HG03342 (cell line): ENCODE measurements at regions not wholly inside any gene's neighbourhood (a gene's known extent, or its start where the extent isn't known, plus 50 kb on each side); places are given as distances from the start of the nearest gene placed in this dataset.

Source experiments
- ATAC-seq: cut with Tn5 transposase; IDR thresholded peaks from one replicate; pipeline ENCODE4 v1.9.1; 2021; ENCODE audit warnings: mild to moderate bottlenecking, moderate library complexity; ENCODE audit not compliant: unreplicated experiment

DNA sequence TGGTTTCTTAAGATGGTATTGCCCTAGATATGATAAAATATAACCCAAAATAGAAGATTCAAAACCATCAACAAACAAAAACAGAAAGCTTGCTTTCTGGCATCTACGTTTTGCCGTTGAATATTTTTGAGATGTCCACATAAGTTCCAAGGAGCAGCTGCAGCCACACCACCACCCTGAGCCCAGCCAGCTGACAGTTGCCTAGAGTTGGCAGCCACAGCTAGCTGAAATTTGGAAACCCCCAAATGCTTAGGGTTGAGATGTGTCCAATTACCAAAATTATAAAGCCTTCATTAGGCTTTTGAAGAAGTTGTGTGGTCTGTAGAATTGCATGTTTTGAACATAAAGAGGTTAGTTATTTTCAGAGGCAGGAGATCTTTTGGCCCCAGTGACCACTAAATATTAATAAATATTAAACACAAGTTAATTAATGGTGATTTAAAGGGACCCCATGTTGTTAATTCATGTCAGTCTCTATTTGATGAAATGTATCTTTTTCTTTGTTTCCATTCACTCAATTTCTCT is 118.1 kb upstream of the DTNA start:
- no peak for ATAC-seq

DNA sequence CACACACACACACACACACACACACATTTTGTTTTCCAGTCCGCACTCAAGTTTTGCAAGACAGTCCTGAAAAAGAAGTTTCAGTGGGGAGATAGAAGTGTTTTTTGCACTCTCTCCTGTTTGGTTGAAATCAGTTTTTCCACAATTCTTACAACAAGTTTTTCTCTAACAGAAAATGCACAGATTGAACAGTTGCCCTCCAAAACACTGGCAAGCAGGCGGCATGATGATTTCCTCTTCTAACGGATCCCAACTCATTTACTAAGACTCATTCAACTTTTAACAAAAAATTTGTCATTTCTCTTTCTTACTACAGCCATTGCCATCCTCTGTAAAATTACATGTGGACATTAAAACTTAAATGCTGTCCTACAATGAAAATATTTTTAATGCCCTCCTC is 117.6 kb upstream of the DTNA start:
- no peak for ATAC-seq

DNA sequence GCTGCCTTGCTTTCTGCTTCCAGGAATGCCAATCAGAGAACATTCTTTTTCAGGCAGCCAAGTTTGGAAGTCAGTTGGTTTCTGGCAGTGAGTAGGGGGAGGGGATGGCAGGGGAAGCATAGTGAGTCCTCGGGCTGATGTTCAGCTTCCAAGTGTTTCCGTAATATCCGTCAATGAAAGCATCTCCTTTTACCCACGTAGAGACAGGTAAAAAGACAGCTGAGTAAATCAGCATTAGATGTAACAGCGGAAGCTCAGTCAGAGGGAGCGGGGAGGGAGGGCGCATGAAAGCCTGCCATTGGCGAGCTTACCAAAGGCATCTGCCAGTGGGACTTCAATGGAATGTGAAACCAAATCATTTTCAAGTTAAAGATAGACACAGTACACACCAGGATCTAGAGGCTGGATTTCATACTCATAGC is 117.1 kb upstream of the DTNA start:
- ATAC-seq = no peak

DNA sequence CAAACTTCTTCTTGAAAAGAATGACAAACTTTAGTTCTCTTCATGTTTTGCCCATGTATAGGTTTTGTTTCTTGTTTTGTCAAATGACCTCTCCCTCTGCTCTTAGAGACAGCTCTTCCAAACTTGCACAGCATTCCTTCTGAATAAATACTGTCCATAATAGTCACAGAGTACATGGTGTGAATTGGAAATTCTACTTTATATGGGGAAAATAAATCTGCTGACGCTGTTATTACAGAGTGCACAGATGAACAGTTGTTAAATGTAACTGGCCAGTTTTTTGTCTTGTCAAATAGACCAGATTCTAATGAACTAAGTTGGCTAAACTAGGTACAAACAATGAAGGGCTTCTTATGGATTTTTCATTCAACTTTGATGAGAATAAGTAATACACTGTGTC is 115.8 kb upstream of the DTNA start:
- no peak for ATAC-seq

GRCh38 chr18:34595690-34596089 is 114.4 kb upstream of the DTNA start:
- ATAC-seq = no peak

GRCh38 chr18:34598120-34598635 is 111.9 kb upstream of the DTNA start:
- no peak for ATAC-seq

GRCh38 chr18:34600158-34600557 is 109.9 kb upstream of the DTNA start:
- no peak for ATAC-seq

- ATAC-seq = no peak
These were observed 109.0 kb upstream of the DTNA start for GRCh38 chr18:34600874-34601656.

GRCh38 chr18:34604591-34604990 is 105.5 kb upstream of the DTNA start:
- no peak for ATAC-seq

DNA sequence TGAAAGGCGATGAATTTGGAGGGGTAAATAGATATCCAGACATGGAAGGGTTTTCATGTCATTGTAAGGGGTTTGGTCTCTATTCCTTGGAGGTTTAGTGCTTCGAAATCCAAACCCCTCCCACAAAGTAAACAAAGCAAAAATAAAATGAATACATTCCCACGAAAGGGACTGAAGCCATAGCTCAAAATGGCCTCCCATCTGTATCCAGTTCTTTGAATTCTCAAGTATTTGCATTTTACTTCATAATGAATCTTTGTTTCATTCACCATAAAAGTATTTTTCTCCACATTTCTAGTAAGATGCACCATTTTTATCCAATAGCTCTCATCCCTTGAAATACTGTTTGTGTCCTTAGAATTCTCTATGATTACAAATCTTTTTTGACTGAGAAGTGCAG is 103.2 kb upstream of the DTNA start:
- no peak for ATAC-seq

- no peak for ATAC-seq
These were observed 102.0 kb upstream of the DTNA start for GRCh38 chr18:34608064-34608463.

GRCh38 chr18:34609986-34610648 is 100.0 kb upstream of the DTNA start:
- no peak for ATAC-seq

- ATAC-seq = no peak
These were observed 98.2 kb upstream of the DTNA start for GRCh38 chr18:34611904-34612303.

DNA sequence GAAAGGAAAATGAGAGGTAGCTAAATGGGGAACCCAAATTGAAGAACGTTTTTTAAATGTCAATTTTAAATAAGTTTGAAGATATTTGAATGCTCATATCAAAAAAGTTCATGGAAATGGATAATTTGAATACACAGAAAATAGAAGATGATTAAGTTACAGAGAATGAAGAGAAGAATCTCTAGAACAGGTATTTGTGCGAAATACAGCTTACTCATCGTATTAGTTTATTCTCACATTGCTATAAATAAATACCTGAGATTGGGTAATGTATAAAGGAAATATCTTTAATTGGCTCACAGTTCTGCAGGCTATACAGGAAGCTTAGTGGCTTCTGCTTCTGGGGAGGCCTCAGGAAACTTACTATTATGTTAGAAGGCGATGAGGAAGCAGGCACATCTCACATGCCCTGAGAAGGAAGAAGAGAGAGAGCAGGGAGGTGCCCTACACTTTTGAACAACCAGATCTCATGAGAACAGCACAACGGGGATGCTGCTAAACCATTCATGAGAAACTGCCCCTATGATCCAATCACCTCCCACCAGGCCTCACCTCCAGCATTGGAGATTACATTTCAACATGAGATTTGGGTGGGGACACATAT is 89.7 kb upstream of the DTNA start:
- no peak for ATAC-seq

DNA sequence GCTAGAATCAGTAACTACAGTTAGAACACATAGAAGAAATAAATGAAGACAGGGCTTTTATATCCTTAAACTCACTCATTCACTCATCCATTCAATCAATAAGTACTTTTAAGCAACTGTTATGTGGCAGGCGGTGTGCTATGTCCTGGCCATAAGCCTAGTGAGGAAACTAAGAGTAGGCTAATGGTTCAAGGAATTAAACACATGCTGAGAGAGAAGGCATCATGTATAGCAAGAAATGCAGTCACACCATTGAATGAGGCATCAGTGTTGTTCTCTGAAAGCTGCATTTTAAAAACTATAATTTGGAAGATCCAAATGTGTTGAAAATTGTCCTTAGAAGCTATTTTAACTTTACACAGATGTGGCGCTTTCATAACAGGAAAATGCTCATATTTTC is 86.5 kb upstream of the DTNA start:
- no peak for ATAC-seq

- ATAC-seq = no peak
These were observed 85.5 kb upstream of the DTNA start for GRCh38 chr18:34624551-34624950.

- no peak for ATAC-seq
These were observed 83.5 kb upstream of the DTNA start for GRCh38 chr18:34626404-34627136.

- ATAC-seq = no peak
These were observed 82.8 kb upstream of the DTNA start for GRCh38 chr18:34627137-34627920.

GRCh38 chr18:34631093-34631966 is 78.8 kb upstream of the DTNA start:
- ATAC-seq = no peak
